AG08395 (cell line): ENCODE measurements at regions not wholly inside any gene's neighbourhood (a gene's known extent, or its start where the extent isn't known, plus 50 kb on each side); places are given as distances from the start of the nearest gene placed in this dataset.
A peak's percentile ranks its signal among the peaks of the same experiment; 100 is the strongest.

Source experiments
- DNase-seq: peaks from one replicate; pipeline ENCODE4 v3.0.0; 2012; ENCODE audit warnings: mixed read lengths, low spot score

GRCh38 chr3:56985460-56985859, 75.0 kb upstream of the SPATA12 start:
- no peak for DNase-seq

GRCh38 chr3:56983427-56983826, 77.0 kb upstream of the SPATA12 start:
- no peak for DNase-seq

DNA sequence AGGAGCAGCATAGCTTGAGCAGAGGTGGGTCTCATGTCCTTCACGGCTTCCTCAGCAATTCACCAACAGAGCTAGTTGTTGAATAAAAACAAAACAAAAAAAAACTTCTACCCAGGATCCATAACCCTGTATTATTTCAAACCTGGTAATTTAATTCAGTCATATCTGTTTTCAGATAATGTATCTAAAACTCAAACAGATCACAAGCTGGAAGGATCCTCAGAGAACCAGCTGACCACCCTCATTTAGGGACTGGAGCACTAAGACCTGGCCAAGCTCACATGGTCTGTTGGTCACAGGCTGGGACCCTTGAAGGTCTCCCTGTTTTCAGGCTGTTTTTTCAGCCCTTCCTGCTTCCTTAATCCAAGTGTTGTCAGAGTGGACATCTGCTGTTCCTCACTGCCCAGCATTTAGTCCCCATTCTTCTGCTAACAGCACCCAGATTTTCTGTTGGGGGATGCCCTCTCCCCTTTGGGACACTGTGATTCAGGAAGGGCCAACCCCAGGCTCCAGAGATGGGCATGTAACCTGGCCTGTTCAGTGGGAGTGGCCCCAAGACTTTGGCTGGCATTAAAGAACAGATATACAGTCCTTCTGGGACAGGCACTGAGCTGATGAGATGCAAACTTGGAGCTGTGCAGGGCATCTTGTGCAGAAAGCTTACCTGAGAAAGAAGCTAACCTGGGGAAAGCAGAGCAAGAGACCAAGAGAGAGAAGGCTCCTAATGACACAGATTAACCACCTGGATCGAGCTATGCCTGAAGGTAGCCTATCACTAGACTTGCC, 78.8 kb upstream of the SPATA12 start:
- DNase-seq, result no peak

DNA sequence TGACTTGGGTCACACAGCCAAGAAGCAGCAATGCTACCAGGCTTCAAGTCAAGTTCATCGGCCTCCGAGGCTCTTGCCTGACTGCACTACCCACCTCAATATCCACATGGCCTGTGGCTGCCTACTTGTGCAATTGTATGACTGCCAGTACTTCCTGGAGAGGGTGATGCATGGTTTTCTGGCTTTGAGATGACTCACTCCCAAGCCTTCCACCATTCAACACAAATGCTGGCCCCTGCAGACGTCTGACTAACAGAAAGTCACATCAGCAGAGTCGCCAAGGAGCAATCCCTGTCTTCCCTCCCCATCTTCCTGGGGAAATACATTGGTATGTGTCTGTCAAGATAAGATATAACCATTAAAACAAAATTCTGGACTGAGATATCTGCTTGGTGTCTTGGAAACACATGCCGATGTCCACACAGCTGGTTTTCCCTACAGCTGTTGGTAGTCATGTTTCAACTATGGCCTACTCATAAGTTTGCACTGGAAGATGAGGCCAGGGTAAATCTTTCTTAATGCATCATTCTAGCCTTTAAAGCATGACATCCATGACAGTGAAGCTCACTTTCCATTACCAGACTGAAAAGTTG, 79.6 kb upstream of the SPATA12 start:
- DNase-seq, result peak; percentile 92

- DNase-seq, result no peak
These were observed 80.2 kb upstream of the SPATA12 start for GRCh38 chr3:56980243-56980642.

DNA sequence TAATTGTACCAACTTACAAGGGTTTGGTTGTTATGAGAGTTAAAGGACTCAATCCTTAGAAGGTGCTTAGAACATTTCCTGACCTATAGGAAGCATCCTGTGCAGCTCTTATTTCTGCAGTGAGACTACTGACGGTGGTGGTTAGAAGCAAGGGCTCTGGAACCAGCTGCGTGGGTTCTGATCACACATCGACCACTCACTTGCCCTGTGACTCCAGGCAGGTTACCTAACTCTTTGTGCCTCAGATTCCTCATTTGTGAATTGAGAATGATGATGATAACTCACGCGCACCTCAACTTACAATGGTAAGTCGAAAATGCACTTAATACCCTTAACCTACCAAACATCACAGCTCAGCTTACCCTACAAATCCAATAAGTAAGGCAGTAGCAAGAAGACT, 80.7 kb upstream of the SPATA12 start:
- DNase-seq, result no peak

- DNase-seq, result no peak
These were observed 82.9 kb upstream of the SPATA12 start for GRCh38 chr3:56977561-56977889.

GRCh38 chr3:56976651-56977560, 83.6 kb upstream of the SPATA12 start:
- DNase-seq, result peak; percentile 35

DNA sequence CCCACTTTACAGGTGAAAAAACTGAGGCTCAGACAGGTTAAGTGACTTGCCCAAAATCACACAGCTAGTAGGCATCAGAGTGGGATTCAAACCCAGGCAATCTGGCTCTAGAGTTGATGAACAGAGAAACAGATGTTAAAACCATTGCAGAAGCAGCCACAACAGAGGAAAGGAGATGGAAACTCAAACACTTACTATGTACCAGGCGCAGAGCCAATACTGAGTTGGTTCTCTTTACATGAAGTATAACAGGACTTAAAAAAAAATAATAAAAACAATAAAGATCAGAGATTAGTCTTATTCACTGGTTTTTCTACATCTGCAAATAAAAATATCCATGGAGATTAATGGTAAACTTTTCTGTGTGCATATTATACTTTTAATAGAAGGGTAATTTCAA, 84.9 kb upstream of the SPATA12 start:
- no peak for DNase-seq

DNA sequence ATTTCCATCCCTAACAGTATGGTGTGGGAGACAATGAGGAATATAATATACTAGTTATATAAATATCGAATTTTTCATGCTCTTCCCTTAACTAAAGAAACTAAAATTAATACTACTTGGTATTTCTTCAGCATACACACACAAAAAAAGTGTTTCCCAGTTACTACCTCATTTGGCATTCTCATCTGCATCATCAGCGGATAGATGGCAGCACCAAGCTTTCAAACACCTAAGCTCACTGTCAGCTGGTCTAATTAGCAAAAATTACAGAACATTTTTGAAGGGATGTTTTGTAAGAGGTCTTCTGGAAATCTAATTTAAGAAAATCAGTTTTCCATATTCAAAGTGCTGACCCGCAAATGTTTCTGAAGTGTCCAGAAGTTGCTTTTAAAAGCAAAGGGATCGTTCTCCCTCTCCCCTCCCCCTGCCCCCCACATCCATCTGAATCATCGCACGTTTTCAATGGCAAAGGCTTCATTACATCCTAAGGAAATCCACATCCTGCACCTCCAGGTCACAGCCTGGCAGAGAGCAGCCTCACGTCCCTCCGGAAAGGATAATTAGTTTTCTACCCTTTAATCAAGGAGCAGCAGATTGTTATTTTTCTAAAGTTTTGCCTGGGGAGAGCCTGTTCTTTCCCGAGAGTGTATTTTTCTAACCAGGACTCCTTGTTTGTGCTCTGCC, 86.1 kb upstream of the SPATA12 start:
- DNase-seq, result no peak

GRCh38 chr3:56971816-56972215, 88.6 kb upstream of the SPATA12 start:
- no peak for DNase-seq

GRCh38 chr3:56971261-56971660, 89.2 kb upstream of the SPATA12 start:
- DNase-seq, result no peak

DNA sequence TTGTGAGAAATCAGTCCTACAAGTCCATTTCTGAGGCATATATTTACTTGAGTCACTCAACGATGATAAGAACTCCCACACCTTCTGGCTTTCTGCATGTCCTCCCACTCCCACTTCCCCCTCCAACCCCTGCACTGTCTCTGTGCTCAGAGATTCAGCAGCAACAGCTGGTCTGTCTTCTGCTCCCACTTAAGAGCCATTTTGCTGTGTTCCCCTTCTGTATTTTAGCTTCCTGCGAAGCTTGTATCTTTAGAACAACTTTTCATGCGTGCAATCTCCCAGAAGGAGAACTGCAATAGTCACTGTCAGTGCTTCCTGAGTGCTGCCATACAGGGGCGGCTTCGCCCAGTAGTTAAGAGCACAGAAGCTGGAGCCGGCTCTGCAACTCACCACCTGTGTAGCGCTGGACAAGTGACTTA, 90.0 kb upstream of the SPATA12 start:
- no peak for DNase-seq

DNA sequence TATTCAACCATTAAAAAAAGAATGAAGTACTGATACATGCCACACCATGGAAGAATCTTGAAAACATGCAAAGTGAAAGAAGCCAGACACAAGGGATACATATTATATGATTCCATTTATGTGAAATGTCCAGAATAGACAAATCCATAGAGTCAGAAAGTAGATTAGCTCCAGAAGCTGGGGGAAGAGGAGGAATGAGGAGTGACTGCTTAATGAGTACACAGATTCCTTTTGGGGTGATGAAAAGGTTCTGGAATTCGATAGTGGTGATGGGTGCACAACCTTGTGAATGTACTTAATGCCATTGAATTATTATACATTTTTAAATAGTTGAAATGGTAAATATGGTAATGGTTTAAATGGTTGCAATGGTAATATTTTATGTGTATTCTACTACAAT, 90.6 kb upstream of the SPATA12 start:
- no peak for DNase-seq

- DNase-seq, result no peak
These were observed 94.0 kb upstream of the SPATA12 start for GRCh38 chr3:56966509-56966908.

GRCh38 chr3:56966104-56966503, 94.4 kb upstream of the SPATA12 start:
- DNase-seq, result no peak

DNA sequence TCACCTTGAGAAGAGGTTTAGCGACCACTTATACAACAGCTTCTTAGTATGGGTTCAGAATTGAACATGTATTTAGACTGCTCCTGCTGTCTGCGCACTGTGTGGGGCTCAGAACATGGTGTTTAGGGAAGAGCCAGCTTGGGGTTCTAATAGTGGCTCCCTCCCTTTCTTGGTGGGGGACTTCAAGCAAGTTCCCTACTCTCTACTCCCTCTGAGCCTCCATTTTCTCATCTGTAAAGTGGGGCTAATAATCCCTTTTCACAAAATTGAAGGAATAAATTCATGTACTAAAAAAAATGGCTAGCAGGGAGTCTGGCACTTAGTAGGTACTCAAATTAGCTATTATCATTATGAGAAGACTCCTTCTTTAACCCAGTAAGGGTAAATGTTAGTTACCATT, 97.5 kb upstream of the SPATA12 start:
- no peak for DNase-seq

DNA sequence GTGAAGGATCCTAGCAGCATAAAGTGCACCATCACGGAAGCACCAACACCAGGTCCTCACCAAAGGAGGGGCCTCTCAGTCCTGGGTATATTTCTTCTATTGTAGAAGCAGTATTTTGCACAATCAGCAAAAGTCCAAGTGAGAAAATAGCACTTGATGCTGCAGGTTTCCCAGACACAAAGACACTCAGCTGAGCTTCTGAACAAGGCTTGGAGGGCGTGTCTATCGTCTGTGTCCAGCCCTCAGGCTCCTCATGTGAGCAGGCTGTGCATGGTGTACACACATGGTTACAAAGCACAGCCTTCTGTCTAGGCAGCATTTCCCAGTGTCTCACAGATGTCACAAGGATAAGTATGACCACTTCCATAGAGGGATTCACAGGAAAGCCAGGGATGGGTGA, 98.3 kb upstream of the SPATA12 start:
- no peak for DNase-seq

- no peak for DNase-seq
These were observed 100.1 kb upstream of the SPATA12 start for GRCh38 chr3:56960234-56960917.

GRCh38 chr3:56958879-56959278, 101.6 kb upstream of the SPATA12 start:
- no peak for DNase-seq

DNA sequence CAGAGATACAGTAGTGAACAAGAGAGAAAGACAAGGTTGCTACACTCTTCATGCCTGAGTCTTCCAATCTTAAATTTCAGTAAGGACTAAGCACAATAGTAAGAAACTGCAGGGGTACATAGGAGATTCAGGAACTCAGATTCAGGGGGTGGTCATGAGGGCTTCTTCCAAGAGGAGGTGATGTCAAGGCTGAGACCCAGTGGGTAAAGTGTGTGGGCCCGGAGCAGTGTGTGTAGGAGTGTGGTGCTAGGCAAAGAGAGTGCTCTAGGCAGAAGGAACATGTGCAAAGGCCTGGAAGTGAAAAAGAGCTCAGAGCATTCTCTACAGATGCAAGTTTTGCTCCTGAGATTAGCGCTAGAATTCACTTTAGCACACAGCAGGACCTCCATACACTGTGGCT, 102.9 kb upstream of the SPATA12 start:
- DNase-seq, result no peak

DNA sequence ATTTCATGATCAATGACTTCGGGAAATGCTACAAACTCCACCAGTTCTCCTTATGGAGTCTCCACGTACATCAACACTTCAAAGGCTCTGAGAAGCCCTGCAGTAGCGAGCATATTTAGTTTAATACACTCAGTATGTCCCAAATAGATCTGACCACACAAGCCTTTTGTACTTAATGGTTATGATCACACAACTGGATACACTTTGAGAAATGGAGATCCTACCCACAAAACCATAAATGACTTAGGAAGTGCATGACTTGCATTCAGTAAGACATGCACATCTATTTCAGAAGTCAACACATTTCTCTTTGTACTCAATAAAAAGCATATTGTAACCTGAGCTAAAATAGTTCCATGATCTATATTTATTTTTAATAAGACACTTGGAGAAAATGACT, 103.6 kb upstream of the SPATA12 start:
- DNase-seq, result no peak
